NCI-H82 (cell line): ENCODE measurements at regions not wholly inside any gene's neighbourhood (a gene's known extent, or its start where the extent isn't known, plus 50 kb on each side); places are given as distances from the start of the nearest gene placed in this dataset.
A peak's percentile ranks its signal among the peaks of the same experiment; 100 is the strongest.

Experiments used
- DNase-seq: peaks from one replicate; lab custom pipeline; 2025; lab: John Stamatoyannopoulos, UW

GRCh38 chr7:30212701-30213111 lies 71.7 kb upstream of the ZNRF2 start:
- DNase-seq, result peak; percentile 89

- no peak for DNase-seq
These were observed 70.8 kb upstream of the ZNRF2 start for GRCh38 chr7:30213637-30214036.

DNA sequence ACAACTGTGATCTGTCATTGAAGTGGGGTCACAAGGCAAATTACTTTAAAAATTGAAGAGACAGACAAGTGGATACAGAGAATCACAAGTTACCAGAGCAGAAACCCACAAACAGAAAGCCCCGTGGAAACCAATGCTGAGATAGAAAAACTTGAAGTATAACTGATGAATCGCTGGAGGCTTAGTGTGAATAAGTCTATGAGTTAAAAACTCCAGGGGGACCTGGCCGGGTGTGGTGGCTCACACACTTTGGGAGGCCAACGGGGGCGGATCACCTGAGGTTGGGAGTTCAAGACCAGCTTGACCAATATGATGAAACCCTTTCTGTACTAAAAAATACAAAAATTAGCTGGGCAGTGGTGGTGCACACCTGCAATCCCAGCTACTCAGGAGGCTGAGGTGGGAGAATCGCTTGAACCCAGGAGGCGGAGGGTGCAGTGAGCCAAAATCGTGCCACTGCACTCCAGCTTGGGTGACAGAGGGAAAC lies 69.7 kb upstream of the ZNRF2 start:
- no peak for DNase-seq

DNA sequence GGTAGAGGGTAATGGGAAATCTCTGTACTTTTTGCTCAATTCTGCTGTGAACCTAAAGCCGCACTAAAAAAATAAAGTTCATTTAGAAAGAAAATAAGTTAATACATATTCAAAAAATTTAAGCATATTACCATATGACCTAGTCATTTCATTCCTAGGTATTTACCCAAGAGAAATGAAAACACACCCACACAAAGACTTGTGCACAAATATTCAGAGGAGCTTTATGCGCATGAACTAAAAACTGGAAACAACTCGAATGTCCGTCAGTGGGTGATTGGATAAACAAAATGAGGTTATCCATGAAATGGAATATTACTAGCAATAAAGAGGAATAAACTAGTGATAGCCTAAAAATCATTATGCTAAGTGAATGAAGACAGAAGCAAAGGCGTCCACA lies 62.6 kb upstream of the ZNRF2 start:
- no peak for DNase-seq

DNA sequence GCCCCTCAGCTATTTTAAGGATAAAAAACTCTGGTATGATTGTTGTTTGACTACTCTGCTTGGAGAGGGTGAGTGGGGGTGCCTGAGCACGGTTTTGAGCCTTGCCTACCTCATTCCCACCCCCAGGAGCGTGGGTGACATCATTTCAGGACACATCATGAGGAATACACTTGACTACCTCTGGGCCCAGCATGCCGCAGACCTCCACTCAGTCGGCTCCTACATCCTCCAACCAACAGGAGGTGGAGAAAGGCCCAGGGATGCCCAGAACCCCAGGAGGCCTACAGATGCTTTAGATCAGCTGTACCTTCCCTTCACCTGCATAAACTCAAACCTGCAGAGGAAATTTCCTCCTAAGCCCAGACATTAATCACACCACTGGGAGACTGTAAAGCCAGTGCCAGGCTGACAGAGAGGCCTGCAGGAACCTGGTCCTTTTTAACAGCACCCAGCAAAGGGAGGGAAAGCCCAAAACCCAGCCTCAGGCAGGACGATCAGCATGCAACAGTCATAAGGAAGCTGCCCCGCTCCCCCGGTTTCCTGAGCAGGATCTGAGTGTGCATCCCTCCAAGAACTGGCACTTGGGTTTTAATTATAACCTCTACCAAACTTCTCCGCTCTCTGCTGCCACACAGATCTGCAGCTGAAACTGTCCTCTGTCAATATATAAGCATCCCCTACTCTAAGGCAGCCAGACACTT lies 61.7 kb upstream of the ZNRF2 start:
- DNase-seq, result no peak

DNA sequence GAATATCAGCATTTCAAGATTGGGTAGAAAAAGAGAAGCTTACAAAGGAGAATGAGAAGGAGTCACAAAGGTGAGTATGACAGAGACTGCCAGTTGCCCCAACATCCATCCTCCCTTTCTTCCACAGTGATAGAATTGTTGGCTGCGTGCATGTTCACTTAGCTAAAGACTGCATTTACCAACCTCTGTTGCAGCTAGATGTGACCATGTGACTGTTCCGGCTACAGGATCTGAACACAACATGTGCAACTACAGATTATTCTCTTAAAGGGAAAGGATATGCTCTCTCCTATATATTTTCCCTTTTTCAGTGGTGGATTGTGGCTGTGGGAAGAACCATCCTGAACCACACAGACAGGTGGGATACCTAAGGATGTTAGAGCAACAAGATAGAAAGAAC lies 60.5 kb upstream of the ZNRF2 start:
- no peak for DNase-seq

- DNase-seq, result no peak
These were observed 59.8 kb upstream of the ZNRF2 start for GRCh38 chr7:30224511-30225062.

GRCh38 chr7:30225863-30226613 lies 58.4 kb upstream of the ZNRF2 start:
- no peak for DNase-seq

GRCh38 chr7:30226614-30227268 lies 57.7 kb upstream of the ZNRF2 start:
- peak; percentile 79 for DNase-seq

DNA sequence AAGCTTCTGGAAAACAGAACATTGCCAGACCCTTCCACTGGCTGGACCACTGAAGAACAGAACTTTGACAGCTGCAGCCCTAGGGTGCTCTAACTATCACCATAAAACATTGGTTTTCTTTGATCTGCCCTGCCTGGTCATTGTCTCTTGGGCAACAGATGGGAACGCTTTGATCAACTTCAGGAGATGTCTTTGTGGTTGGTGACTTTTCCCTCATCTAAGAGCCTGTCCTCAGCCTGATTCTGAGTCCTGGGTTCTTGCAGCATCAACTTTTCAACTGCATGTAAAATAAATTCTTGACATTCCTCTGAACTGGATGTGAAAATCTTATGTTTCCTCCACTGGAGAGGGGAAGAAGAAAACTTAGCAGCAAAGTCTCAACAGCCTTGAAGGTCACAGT lies 53.1 kb upstream of the ZNRF2 start:
- peak; percentile 22 for DNase-seq

GRCh38 chr7:30232391-30232790 lies 52.0 kb upstream of the ZNRF2 start:
- DNase-seq, result peak; percentile 91
